Activated CD4-positive, alpha-beta T cell treated with anti-CD3 and anti-CD28 coated beads for 36 hours (primary cell): ENCODE measurements at regions not wholly inside any gene's neighbourhood (a gene's known extent, or its start where the extent isn't known, plus 50 kb on each side); places are given as distances from the start of the nearest gene placed in this dataset.

Source experiments
- ATAC-seq: fragments of 200-7000 bp; cut with Tn5 transposase; one replicate; pipeline ENCODE4 v1.10.0; 2021; ENCODE audit warnings: mild to moderate bottlenecking, moderate library complexity
- CTCF ChIA-PET: fragments of 350-600 bp; sonication (Branson Sonifier 250); formaldehyde crosslinking; loops from one replicate; lab custom pipeline; 2021; ENCODE audit warnings: antibody characterized with exemption; lab: Charles Lee
- POLR2A ChIA-PET: fragments of 350-600 bp; sonication (Branson Sonifier 250); formaldehyde crosslinking; loops from one replicate; lab custom pipeline; 2021; ENCODE audit warnings: antibody characterized with exemption, inconsistent platforms; lab: Charles Lee
- DNase-seq: peaks from one replicate; pipeline ENCODE4 v3.0.0-alpha.2; 2020
- H3K27ac Mint-ChIP-seq: one replicate; pipeline ENCODE4 v1.8.0; 2021; ENCODE audit warnings: mixed read lengths
- H3K27me3 Mint-ChIP-seq: one replicate; pipeline ENCODE4 v1.8.0; 2021; ENCODE audit warnings: mixed read lengths
- H3K36me3 Mint-ChIP-seq: one replicate; pipeline ENCODE4 v1.8.0; 2021; ENCODE audit warnings: low read depth, mixed read lengths
- H3K4me1 Mint-ChIP-seq: one replicate; pipeline ENCODE4 v1.8.0; 2021; ENCODE audit warnings: mixed read lengths
- H3K4me3 Mint-ChIP-seq: one replicate; pipeline ENCODE4 v1.8.0; 2021; ENCODE audit warnings: mild to moderate bottlenecking, moderate library complexity, mixed read lengths
- H3K9me3 Mint-ChIP-seq: one replicate; pipeline ENCODE4 v1.8.0; 2021; ENCODE audit warnings: low read depth, mixed read lengths
- intact Hi-C, 2 experiments: fragments of 100-400 bp; cut with DNase I in 1 of 2; cut with micrococcal nuclease in 1 of 2; formaldehyde crosslinking; loops; one replicate each; pipeline versions ENCODE4 v1.14.2 to v1.15.1; 2022 to 2024; cut with DNase I, micrococcal nuclease

DNA sequence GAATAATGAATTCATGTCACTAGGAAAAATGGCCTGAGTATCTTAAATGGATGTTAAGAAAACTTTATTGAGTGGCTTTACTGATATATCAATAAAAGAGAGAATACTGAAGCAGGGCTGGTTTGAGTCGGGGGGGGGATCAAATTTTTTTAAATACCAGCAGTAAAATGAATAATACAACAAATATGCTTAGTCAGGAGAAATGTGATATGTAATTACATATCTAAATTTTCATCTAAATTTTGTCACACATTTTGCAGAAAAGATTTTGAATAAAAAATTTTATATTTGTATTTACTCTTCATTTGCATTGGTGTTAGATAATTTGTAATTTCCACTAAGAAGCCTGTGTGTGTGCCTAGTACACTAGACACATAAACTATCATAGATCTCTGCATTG is 2300.2 kb downstream of the MRPL39 start:
- Mint-ChIP-seq H3K36me3 (no peaks in the 10 kb centered on the region), H3K27me3 (no peaks in the 10 kb centered on the region), H3K4me3 (no peak overlapping the region), H3K9me3 (peaks cover 4% of the 10 kb centered on the region), H3K4me1 (no peaks in the 10 kb centered on the region), H3K27ac (no peak overlapping the region)
- intact Hi-C loops = no loop called here
- ATAC-seq (no peak), DNase-seq (no peak)
- CTCF ChIA-PET = no interaction called here
- POLR2A ChIA-PET = no interaction called here

DNA sequence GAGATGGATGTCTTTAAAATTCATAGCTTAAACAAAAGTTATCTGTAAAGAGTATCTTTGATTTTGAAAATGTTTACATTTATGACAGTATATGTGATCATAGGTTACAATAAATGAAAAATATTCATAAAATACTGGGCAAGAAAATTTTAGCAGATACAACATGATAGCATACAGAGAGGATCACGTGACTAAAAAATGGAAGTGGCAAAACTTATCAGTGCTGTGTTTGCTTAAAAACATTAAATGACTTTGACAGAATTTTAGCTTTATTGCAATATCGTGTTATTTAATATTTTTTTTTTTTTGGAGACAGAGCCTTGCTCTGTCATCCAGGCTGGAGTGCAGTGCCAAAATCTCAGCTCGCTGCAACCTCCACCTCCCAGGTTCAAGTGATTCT is 2294.1 kb downstream of the NCAM2 start:
- Mint-ChIP-seq H3K27ac (no peak overlapping the region), H3K9me3 (peaks cover 7% of the 10 kb centered on the region), H3K4me3 (no peak overlapping the region), H3K4me1 (no peaks in the 10 kb centered on the region), H3K36me3 (no peaks in the 10 kb centered on the region), H3K27me3 (no peaks in the 10 kb centered on the region)
- ATAC-seq (no peak), DNase-seq (no peak)
- POLR2A ChIA-PET = no interaction called here
- CTCF ChIA-PET = no interaction called here
- intact Hi-C loops = no loop called here

DNA sequence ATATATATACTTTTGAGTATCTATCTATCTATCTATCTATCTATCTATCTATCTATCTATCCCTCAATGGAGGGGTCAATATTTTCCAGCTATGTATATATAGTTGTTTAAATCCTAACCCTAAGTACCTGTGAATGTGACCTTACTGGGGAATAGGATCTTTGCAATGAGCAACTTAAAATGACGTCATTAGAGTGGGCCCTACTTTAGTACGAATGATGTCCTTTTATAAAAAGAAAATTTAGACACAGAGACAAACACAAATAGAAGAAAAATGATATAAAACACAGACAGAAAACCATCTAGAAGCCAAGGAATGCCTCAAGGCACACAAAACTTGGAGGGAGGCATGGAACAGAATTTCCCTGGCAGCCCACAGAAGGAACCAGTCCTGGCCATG is 2283.7 kb downstream of the NCAM2 start:
- DNase-seq = no peak
- CTCF ChIA-PET = no interaction called here
- POLR2A ChIA-PET = no interaction called here
- H3K27ac Mint-ChIP-seq = no peak overlapping the region
- ATAC-seq = no peak
- no peaks in the 10 kb centered on the region for H3K4me1 Mint-ChIP-seq
- no peak overlapping the region for H3K4me3 Mint-ChIP-seq
- intact Hi-C loops = no loop called here
- H3K9me3 Mint-ChIP-seq = peaks cover 6% of the 10 kb centered on the region
- no peaks in the 10 kb centered on the region for H3K27me3 Mint-ChIP-seq
- no peaks in the 10 kb centered on the region for H3K36me3 Mint-ChIP-seq

DNA sequence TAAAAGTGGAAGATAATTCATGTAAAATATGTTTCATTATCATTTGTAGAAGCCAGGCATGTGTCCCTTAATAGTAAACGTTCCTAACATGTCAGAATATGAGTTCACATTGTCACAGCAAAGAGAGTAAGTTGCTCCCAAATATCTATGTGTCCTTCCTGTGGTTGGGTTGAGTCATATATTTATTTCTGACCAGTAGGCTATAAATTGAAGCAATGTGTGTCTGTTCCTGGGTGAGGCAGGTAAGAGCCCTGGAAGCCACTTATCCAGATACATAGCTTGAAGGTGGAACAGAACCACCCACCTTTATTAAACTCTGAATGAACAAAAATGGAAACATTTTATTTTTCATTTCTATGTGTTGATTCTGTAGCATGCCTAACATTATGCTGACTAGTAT is 2251.6 kb downstream of the NCAM2 start:
- no peak overlapping the region for H3K27ac Mint-ChIP-seq
- no peaks in the 10 kb centered on the region for H3K36me3 Mint-ChIP-seq
- intact Hi-C loops = no loop called here
- H3K4me1 Mint-ChIP-seq = no peaks in the 10 kb centered on the region
- POLR2A ChIA-PET = no interaction called here
- CTCF ChIA-PET = no interaction called here
- H3K4me3 Mint-ChIP-seq = no peak overlapping the region
- no peak for DNase-seq
- peaks cover 1% of the 10 kb centered on the region for H3K9me3 Mint-ChIP-seq
- ATAC-seq = no peak
- no peaks in the 10 kb centered on the region for H3K27me3 Mint-ChIP-seq

DNA sequence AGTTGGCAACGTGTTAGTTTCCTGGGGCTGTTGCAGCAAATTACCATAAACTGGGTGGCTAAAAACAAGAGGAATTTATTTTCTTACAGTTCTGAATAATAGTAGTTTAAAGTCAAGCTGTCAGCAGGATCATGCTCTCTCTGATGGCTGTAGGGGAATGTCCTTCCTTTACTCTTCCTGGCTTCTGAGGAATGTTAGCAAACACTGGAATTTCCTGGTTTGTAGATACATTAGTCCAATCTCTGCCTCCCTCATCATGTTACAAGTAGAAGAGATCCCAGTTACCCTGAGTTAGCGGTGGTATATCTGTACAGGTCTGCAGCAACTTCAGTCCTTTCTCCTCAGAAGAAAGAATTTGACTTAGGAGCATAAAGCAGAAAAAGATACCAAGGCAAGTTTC is 2249.1 kb downstream of the NCAM2 start:
- H3K4me1 Mint-ChIP-seq = no peaks in the 10 kb centered on the region
- ATAC-seq (no peak), DNase-seq (no peak)
- H3K27me3 Mint-ChIP-seq = no peaks in the 10 kb centered on the region
- CTCF ChIA-PET = no interaction called here
- H3K9me3 Mint-ChIP-seq = peaks cover 4% of the 10 kb centered on the region
- intact Hi-C loops = no loop called here
- no peaks in the 10 kb centered on the region for H3K36me3 Mint-ChIP-seq
- no peak overlapping the region for H3K4me3 Mint-ChIP-seq
- POLR2A ChIA-PET = no interaction called here
- no peak overlapping the region for H3K27ac Mint-ChIP-seq

DNA sequence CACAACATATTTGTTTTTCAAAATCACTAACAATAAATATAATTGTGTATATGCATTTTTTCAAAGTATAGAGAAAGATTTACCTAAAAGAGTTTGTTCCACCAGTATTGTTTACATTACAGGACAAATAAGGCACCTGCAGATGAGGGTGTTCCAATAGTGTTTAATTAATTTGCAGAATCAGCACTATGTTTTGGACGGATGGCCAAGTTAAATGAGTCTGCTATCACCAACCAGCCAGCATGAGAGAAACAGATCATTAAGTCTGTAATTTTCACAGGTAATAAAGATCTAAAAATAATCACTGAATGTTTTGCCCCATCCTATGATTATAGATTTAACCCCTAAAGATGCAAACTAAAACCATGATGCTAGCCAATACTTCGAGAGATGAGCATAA is 2247.0 kb downstream of the NCAM2 start:
- ChIA-PET CTCF (no interaction called here), POLR2A (no interaction called here)
- Mint-ChIP-seq H3K27me3 (no peaks in the 10 kb centered on the region), H3K9me3 (peaks cover 4% of the 10 kb centered on the region), H3K27ac (no peak overlapping the region), H3K4me3 (no peak overlapping the region), H3K36me3 (no peaks in the 10 kb centered on the region), H3K4me1 (no peaks in the 10 kb centered on the region)
- ATAC-seq (no peak), DNase-seq (no peak)
- intact Hi-C loops = no loop called here

DNA sequence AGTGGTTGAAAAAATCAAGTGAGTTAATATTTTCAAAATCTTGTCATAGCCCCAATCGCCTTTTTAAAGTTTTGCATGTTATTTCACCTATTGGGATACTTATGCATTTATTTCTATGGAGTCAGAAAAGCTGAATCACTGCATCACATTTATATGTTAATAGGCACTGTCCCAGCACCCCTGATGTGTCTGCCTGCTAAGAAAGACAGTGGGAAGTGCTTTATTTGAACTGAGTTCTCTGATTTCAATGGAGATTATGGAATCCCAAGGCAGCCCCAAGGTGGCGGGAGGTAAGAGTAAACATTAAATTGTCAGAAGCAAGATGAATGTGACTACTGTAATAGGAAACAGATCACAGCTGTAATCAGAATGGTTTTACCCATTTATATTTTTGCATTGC is 2225.7 kb downstream of the NCAM2 start:
- no peak for ATAC-seq
- Mint-ChIP-seq H3K4me1 (no peaks in the 10 kb centered on the region), H3K27me3 (no peaks in the 10 kb centered on the region), H3K4me3 (no peak overlapping the region), H3K9me3 (no peaks in the 10 kb centered on the region), H3K27ac (no peak overlapping the region), H3K36me3 (no peaks in the 10 kb centered on the region)
- ChIA-PET POLR2A (no interaction called here), CTCF (no interaction called here)
- intact Hi-C loops = no loop called here
- DNase-seq = no peak

DNA sequence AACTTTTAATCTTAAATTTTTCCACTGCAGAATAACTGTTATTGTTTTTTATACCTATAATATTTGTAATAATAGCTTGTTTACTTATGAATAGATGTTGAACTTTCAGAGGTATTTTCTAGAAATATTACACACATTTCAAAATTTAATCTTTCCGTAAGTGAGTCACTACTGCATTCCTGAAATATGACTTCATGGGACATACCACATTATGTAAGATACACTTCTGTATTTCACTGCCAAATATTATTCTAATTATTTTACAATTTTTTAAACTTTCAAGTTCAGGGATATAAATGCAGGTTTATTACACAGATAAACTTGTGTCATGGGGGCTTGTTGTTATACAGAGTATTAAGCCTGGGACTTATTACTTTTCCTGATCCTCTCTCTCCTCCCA is 2220.5 kb downstream of the NCAM2 start:
- no peak for DNase-seq
- no peak for ATAC-seq
- CTCF ChIA-PET = no interaction called here
- no peaks in the 10 kb centered on the region for H3K27me3 Mint-ChIP-seq
- H3K9me3 Mint-ChIP-seq = no peaks in the 10 kb centered on the region
- H3K27ac Mint-ChIP-seq = no peak overlapping the region
- H3K36me3 Mint-ChIP-seq = no peaks in the 10 kb centered on the region
- intact Hi-C loops = no loop called here
- H3K4me3 Mint-ChIP-seq = no peak overlapping the region
- H3K4me1 Mint-ChIP-seq = no peaks in the 10 kb centered on the region
- POLR2A ChIA-PET = no interaction called here

DNA sequence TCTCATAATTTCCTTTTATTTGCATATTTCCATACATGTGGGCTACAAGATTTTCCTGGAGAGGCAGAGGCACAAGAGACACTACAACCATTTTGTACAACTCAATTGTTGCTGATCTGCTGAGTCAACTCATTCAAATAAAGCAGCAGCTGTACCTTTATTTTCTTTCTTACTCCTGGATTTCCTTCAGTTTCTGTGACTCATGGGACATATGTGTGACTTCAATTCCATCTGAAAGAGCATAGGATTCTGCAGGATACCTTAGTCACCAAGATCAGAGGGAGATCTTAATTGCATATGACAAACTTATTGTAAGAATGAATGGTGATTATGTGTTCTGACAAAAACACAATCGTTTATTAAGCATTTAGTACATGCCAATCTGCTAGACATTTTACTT is 2219.4 kb downstream of the NCAM2 start:
- intact Hi-C loops = no loop called here
- ChIA-PET CTCF (no interaction called here), POLR2A (no interaction called here)
- H3K4me1 Mint-ChIP-seq = no peaks in the 10 kb centered on the region
- no peak for DNase-seq
- H3K27ac Mint-ChIP-seq = no peak overlapping the region
- no peak overlapping the region for H3K4me3 Mint-ChIP-seq
- ATAC-seq = no peak
- no peaks in the 10 kb centered on the region for H3K27me3 Mint-ChIP-seq
- H3K36me3 Mint-ChIP-seq = no peaks in the 10 kb centered on the region
- H3K9me3 Mint-ChIP-seq = no peaks in the 10 kb centered on the region

DNA sequence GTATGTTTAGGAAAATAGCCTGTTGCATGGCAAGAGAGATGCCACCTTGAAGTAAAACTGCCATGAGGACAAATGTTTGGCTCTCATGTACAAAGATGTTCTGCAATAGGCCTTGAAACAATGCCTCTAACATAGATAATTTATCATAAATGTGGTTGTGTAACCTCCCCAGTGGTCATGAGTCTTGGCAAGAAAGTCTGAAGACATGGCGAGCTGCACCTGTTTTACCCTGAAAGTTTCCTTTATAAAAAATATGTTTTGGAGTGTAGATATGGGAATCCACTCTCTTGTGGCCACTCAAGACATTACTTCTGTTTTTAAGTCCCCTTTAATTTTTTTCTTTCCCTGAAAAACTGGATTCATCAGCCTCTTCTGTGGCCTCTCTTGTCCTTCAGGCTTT is 2217.1 kb downstream of the NCAM2 start:
- POLR2A ChIA-PET = no interaction called here
- DNase-seq (no peak), ATAC-seq (no peak)
- peaks cover 6% of the 10 kb centered on the region for H3K9me3 Mint-ChIP-seq
- H3K4me3 Mint-ChIP-seq = no peak overlapping the region
- no peaks in the 10 kb centered on the region for H3K36me3 Mint-ChIP-seq
- H3K27me3 Mint-ChIP-seq = no peaks in the 10 kb centered on the region
- H3K4me1 Mint-ChIP-seq = no peaks in the 10 kb centered on the region
- no peak overlapping the region for H3K27ac Mint-ChIP-seq
- intact Hi-C loops = no loop called here
- CTCF ChIA-PET = no interaction called here
